SK-N-SH treated with all-trans-retinoic acid at 6 μM for 48 hours (cell line): ENCODE measurements at regions not wholly inside any gene's neighbourhood (a gene's known extent, or its start where the extent isn't known, plus 50 kb on each side); places are given as distances from the start of the nearest gene placed in this dataset.
A peak's percentile ranks its signal among the peaks of the same experiment; 100 is the strongest.

Source experiments
- BACH2 ChIP-seq: fragments of 250-450 bp; sonication (Bioruptor Pico); IDR thresholded peaks from 2 replicates; pipeline ENCODE4 v1.9.0; 2021; ENCODE audit warnings: mild to moderate bottlenecking, borderline replicate concordance
- ESRRG ChIP-seq: fragments of 250-450 bp; sonication (Bioruptor Pico); IDR thresholded peaks from 2 replicates; pipeline ENCODE4 v1.6.1; 2021; ENCODE audit warnings: mild to moderate bottlenecking
- OSR1 ChIP-seq: fragments of 250-450 bp; sonication (Bioruptor Pico); IDR thresholded peaks from 2 replicates; pipeline ENCODE4 v1.8.0; 2022; ENCODE audit warnings: moderate library complexity, mild to moderate bottlenecking, inconsistent platforms
- PPARA ChIP-seq: fragments of 250-450 bp; sonication (Bioruptor Pico); IDR thresholded peaks from 2 replicates; pipeline ENCODE4 v1.5.0; 2020; ENCODE audit warnings: mild to moderate bottlenecking, borderline replicate concordance
- RARB ChIP-seq: fragments of 250-450 bp; sonication (Bioruptor Pico); IDR thresholded peaks from 2 replicates; pipeline ENCODE4 v1.8.0; 2021; ENCODE audit warnings: mild to moderate bottlenecking, moderate library complexity
- TCF4 ChIP-seq: fragments of 250-450 bp; sonication (Bioruptor Pico); IDR thresholded peaks from 2 replicates; pipeline ENCODE4 v1.8.0; 2021; ENCODE audit warnings: mild to moderate bottlenecking, moderate library complexity, borderline replicate concordance
- TOX ChIP-seq: fragments of 250-450 bp; sonication (Bioruptor Pico); IDR thresholded peaks from 2 replicates; pipeline ENCODE4 v1.8.0; 2021; ENCODE audit warnings: mild to moderate bottlenecking, moderate library complexity, borderline replicate concordance
- ZC3H10 ChIP-seq: fragments of 250-450 bp; sonication (Bioruptor Pico); IDR thresholded peaks from 2 replicates; pipeline ENCODE4 v1.5.1; 2021; ENCODE audit warnings: mild to moderate bottlenecking, moderate library complexity
- ZFP3 ChIP-seq: fragments of 250-450 bp; sonication (Bioruptor Pico); IDR thresholded peaks from 2 replicates; pipeline ENCODE4 v1.5.0; 2020; ENCODE audit warnings: mild to moderate bottlenecking, moderate library complexity
- ZNF8 ChIP-seq: fragments of 450-650 bp; formaldehyde crosslinking; IDR thresholded peaks from 2 replicates; pipeline ENCODE4 v1.5.0; 2020; ENCODE audit warnings: mild to moderate bottlenecking, moderate library complexity
- TF ChIP-seq, protein P1 (sequence below): fragments of 250-450 bp; sonication (Bioruptor Pico); IDR thresholded peaks from 2 replicates; pipeline ENCODE4 v1.5.0; 2020; ENCODE audit warnings: mild to moderate bottlenecking, moderate library complexity
- TF ChIP-seq, protein P2 (sequence below): fragments of 250-450 bp; sonication (Bioruptor Pico); IDR thresholded peaks from 2 replicates; pipeline ENCODE4 v1.8.0; 2020; ENCODE audit warnings: mild to moderate bottlenecking, moderate library complexity, borderline replicate concordance
- TF ChIP-seq, protein P3 (sequence below): fragments of 250-450 bp; sonication (Bioruptor Pico); IDR thresholded peaks from 2 replicates; pipeline ENCODE4 v1.5.1; 2020; ENCODE audit warnings: low read depth, mild to moderate bottlenecking, moderate library complexity

DNA sequence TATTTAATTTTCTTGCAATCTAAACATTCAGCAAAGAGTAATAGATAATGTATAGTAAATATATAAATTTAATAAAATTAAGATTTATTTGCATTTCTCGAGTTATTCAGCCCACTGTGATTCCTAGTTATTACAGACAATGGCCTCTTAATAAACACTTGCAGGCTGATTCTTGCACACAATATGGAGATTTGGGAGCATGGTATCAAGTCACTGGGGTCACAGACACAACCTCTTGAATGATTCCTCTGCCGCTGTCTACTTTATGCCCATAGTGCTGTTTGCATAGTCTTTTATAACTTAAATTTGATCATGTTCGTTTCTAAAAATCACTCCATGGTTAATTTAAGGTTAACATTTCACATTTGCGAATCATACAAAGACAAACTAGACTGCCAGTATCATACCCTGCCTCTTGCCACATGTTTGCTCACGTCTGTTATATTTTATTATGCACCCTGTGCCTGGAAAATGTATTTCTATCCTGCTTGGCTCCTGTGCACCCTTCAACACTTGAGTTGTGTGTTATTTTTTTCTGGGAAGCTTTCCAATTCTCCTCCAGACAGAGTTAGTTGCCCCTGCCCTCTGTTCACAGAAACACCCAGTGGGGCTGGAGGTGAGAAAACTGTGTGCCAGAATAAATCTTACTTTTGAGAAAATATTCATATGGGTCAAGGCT is 206.3 kb upstream of the ROBO1 start:
- TF ChIP-seq RARB (CRISPR knock-in tag) (no peak), ESRRG (CRISPR knock-in tag) (no peak), OSR1 (CRISPR knock-in tag) (no peak), TOX (0 out of 2 replicates have a peak, but pooled peaks have one; percentile 34), ZFP3 (no peak), ZC3H10 (CRISPR knock-in tag) (no peak), ZNF8 (no peak), PPARA (CRISPR knock-in tag) (no peak), TCF4 (no peak), BACH2 (CRISPR knock-in tag) (no peak)
- TF ChIP-seq, protein P1, sequence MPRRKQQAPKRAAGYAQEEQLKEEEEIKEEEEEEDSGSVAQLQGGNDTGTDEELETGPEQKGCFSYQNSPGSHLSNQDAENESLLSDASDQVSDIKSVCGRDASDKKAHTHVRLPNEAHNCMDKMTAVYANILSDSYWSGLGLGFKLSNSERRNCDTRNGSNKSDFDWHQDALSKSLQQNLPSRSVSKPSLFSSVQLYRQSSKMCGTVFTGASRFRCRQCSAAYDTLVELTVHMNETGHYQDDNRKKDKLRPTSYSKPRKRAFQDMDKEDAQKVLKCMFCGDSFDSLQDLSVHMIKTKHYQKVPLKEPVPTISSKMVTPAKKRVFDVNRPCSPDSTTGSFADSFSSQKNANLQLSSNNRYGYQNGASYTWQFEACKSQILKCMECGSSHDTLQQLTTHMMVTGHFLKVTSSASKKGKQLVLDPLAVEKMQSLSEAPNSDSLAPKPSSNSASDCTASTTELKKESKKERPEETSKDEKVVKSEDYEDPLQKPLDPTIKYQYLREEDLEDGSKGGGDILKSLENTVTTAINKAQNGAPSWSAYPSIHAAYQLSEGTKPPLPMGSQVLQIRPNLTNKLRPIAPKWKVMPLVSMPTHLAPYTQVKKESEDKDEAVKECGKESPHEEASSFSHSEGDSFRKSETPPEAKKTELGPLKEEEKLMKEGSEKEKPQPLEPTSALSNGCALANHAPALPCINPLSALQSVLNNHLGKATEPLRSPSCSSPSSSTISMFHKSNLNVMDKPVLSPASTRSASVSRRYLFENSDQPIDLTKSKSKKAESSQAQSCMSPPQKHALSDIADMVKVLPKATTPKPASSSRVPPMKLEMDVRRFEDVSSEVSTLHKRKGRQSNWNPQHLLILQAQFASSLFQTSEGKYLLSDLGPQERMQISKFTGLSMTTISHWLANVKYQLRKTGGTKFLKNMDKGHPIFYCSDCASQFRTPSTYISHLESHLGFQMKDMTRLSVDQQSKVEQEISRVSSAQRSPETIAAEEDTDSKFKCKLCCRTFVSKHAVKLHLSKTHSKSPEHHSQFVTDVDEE (CRISPR knock-in tag), result no peak
- TF ChIP-seq, protein P2, sequence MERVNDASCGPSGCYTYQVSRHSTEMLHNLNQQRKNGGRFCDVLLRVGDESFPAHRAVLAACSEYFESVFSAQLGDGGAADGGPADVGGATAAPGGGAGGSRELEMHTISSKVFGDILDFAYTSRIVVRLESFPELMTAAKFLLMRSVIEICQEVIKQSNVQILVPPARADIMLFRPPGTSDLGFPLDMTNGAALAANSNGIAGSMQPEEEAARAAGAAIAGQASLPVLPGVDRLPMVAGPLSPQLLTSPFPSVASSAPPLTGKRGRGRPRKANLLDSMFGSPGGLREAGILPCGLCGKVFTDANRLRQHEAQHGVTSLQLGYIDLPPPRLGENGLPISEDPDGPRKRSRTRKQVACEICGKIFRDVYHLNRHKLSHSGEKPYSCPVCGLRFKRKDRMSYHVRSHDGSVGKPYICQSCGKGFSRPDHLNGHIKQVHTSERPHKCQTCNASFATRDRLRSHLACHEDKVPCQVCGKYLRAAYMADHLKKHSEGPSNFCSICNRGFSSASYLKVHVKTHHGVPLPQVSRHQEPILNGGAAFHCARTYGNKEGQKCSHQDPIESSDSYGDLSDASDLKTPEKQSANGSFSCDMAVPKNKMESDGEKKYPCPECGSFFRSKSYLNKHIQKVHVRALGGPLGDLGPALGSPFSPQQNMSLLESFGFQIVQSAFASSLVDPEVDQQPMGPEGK (CRISPR knock-in tag), result no peak
- TF ChIP-seq, protein P3, sequence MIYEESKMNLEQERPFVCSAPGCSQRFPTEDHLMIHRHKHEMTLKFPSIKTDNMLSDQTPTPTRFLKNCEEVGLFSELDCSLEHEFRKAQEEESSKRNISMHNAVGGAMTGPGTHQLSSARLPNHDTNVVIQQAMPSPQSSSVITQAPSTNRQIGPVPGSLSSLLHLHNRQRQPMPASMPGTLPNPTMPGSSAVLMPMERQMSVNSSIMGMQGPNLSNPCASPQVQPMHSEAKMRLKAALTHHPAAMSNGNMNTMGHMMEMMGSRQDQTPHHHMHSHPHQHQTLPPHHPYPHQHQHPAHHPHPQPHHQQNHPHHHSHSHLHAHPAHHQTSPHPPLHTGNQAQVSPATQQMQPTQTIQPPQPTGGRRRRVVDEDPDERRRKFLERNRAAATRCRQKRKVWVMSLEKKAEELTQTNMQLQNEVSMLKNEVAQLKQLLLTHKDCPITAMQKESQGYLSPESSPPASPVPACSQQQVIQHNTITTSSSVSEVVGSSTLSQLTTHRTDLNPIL (CRISPR knock-in tag), result no peak
